GM21737 (cell line): ENCODE measurements at regions not wholly inside any gene's neighbourhood (a gene's known extent, or its start where the extent isn't known, plus 50 kb on each side); places are given as distances from the start of the nearest gene placed in this dataset.
"Not testable (repeated sequence)": the region's sequence is repeated elsewhere in the genome, so short reads cannot be mapped to it uniquely, and the experiment has no call there.

Experiments
- ATAC-seq: cut with Tn5 transposase; IDR thresholded peaks from one replicate; pipeline ENCODE4 v1.9.1; 2021; ENCODE audit warnings: mild to moderate bottlenecking, moderate library complexity; ENCODE audit not compliant: unreplicated experiment

DNA sequence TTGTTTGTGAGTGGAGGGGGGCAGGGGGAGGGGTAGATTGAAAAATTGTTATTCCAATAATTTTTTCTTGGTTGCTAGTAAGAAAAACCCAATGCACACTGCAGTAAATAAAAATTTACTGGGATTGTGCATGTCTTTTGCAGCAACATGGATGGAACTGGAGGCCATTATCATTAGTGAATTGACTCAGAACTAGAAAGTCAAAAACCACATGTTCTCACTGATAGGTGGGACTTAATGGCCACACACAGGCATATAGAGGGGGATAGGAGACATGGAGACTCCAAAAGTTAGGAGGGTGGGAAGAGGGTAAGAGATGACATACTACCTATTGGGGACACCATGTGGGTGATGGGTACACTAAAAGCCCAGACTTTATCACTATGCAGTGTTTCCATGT lies 67.2 kb downstream of the BUB3 start:
- ATAC-seq = no peak

DNA sequence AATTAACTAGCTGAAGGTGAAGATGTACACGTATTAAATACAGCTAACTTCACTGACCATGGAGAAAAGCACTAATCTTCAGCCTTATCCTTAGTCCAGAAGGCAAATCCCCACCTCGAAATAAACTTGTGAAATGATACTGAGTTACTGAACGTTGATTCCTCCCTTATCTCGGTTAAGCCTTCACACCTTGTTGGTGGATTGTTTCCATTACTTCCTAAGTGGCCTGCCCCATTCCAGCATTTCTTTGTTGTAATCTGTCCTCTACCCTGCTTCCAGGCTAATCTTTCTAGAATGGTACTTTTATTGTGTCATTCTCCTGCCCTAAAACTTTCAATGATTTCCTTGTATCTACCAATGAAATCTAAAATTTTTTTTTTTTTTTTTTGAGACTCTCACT lies 68.6 kb downstream of the BUB3 start:
- ATAC-seq = no peak

DNA sequence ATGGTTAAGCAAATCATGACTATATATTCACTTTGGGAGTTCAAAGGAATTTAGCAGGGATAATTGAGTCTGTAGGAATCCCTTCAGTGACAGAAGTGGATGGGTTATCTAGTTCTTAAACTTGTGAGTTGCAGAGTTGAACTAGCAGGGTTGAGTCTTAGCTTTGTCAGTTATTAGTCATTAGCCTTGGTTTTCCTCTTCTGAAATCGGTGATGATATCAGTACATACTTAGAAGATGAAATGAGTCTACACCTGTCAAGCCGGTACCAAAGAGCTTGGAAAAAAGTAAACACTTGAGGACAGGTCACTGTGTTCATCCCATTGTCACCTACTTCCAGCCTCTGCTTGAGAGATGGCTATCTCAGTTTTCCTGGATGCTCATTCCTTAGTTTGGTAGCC lies 73.5 kb downstream of the BUB3 start:
- ATAC-seq = no peak

DNA sequence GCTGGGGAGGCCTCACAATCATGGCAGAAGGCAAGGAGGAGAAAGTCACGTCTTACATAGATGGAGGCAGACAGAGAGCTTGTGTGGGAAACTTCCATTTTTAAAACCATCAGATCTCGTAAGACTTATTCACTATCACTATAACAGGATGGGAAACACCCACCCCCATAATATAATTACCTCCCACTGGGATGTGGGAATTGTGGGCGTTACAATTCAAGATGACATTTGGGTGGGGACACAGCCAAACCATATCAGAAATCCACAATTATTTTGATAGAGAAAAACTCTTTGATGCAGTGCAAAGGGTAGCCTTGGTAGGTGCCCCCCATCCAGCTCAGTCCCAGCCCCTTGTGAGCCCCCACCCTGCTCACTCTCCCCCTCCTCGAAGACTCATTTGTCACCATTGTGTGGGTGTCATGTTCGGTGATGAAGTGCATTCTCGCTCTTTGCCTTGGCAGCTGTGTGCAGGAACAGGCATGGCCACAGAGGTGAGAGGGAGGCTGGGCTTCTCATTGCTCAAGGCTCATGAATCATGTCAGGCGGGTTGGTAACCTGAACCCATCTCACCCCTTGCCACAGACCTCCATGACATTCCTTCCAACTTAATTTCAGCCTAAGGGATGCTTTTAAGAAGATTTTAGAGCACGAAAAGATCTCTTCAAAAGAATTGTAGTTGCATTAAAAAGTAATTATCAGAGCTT lies 75.9 kb downstream of the BUB3 start:
- ATAC-seq = no peak

DNA sequence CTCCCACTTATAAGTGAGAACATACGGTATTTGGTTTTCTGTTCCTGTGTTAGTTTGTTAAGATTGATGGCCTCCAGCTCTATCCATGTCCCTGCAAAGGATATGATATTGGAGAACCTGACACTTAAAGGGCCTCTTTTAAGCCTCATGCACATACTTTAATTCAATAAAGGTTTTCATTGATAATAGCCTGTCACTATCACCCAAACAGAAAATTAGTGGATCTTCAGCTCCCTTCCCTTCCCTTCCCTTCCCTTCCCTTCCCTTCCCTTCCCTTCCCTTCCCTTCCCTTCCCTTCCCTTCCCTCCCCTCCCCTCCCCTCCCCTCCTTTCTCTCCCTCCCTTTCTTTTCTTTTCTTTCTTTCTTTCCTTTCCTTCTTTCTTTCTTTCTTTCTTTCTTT lies 78.7 kb downstream of the BUB3 start:
- ATAC-seq = not testable (repeated sequence)

DNA sequence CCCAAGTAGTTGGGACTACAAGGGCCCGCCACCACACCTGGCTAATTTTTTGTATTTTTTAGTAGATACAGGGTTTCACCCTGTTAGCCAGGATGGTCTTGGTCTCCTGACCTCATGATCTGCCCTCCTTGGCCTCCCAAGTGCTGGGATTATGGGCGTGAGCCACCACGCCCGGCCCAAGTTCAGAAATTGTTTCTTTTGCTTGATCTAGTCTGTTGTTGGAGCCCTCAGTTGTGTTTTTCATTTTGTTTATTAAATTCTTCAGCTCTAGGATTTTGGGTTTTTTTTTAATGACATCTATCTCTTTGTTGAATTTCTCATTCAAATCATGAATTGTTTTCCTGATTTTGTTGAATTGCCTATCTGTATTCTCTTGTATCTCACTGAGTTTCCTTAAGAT lies 80.8 kb downstream of the BUB3 start:
- not testable (repeated sequence) for ATAC-seq

DNA sequence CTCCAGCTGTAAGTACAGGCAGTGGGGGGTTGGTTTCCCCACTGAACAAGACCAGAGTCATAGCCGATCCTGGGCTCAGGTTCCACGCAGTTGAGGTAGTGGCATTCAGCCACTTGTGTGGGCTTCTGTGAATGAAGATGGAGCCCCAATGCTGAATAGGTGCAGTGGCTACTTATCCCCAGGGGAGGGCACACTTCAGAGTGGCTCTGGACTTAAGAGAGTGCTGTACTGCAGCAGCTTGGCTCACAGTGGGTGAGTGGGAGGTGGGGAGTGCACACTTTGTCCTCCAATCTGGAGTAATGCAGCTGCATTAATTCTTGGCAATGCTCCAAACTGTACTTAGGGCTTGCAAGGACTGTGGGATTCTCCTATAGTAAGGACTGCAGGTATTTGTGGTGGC lies 81.9 kb downstream of the BUB3 start:
- no peak for ATAC-seq

DNA sequence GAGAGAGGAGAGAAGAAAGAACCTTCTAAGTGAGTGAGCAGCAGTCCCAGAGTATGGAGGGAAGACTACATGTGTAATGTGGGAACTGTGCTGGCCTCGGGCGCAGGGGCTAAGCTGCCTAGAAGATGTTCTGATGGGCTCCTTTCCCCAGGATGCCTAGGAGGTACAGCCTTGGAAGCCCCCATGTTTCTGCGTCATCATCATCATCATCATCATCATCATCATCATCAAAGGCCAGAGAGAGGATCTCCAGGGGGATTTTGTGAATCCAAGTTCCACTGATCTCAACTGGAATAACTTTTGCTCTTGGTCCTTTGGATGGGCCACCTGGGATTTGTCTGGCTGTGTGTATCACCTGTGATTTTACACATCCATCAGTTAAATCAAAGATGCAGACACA lies 86.0 kb downstream of the BUB3 start:
- no peak for ATAC-seq

DNA sequence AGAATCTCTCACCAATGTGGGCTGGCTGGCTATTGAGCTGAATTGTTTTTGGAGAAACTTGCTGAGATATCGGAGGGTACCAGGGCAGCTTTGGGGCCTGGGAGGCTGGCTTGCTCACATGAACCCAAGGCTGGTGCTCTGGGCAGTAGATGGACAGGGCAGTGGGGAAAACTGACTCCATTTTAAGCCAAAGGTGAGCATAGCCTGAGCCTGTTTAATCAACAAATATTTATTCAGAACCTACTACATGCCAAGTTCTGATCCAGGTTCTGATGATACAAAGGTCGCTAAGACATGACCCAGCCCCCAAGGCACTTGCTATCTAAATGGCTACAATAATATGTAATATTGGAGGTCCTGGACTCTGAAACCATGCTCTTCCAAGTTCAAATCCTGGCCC lies 86.6 kb downstream of the BUB3 start:
- no peak for ATAC-seq

DNA sequence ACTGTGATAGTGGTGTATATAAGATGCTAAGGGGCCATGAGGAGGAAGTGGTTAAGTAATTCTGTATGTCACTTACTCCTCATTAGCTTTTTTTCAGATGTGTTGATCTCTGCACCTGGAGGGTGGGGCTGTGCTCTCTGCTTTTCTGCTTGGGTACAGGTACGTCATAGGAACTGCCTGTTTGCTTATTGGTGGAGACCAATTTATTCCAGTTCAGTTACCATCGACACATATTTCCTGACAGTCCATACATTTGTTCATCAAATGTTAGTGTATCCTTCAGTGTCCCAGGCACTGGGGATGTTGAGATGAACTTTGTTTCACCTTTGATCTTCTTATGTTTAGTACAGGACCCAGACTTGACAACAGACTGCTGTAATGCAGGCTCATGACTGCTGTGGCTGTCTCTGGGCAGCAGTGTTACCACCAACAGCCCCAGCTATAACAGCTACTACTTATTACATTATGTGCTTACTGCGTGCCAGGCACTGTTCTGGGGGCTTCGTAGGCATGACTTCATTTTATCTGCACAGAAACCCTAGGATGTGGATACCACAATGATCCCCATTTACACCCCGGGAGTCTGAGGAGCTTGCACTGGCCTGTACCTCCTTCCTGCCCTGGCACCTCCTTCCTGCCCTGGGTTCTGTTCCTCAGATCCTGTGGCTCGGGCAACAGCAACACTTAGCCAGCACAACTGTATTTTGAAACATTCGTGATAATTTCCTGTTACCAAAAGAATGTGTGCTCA lies 87.4 kb downstream of the BUB3 start:
- ATAC-seq = no peak

DNA sequence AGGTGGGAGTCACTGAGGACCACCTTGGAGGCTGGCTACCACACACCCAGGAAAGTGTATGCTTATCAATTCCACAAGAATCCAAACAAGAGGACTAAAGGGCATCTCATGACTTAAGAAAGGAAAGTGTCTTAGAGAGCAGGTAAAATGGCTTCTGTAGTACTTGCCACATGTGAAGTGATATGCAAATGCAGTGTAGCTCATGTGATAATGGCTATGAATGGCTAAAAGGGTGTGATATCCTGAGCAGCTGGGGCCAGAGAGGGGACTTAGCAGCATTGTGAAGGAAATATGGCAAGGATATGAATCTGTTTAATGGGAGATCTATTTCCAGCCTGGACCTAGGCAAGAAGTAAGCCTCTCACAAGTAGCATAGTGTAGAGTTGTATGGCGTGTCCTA lies 90.5 kb downstream of the BUB3 start:
- ATAC-seq = no peak

DNA sequence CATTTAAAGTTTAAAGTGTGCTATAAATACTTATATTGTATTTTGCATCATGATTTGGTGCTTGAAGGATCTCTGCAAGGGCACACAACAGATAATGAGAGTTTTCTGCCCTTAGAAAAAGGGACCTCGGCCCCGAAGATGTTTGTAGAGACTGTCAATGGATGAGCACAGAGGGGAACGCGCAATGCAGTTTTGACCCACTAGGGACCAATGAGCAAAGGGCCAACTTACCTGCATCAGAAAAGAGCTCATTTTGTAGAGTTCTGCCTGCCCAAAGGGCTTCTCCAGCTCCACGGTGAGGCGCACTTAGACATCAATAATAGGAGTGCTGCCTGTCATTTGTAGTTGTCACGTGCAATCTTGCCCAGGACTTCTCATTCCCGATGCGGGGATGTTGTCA lies 91.1 kb downstream of the BUB3 start:
- ATAC-seq = no peak

DNA sequence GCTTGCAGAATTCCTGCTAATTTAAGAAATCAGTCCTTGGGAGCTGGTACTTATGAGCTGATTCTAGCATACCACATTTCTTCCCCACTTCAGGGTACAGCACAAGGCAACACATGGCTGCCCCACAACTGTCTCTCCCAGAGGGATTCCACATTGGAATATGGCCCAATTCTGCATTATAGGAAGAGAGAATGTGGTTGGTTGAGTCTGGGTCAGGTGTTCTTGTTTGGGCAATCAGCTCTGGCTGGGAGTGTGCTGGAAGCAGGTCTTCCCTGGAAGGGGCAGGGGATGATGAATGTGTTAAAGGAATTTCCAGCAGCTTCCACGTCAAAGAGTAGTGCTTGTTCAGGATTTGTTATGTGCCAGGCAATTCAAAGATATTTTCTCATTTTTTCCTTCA lies 95.7 kb downstream of the BUB3 start:
- ATAC-seq = no peak

DNA sequence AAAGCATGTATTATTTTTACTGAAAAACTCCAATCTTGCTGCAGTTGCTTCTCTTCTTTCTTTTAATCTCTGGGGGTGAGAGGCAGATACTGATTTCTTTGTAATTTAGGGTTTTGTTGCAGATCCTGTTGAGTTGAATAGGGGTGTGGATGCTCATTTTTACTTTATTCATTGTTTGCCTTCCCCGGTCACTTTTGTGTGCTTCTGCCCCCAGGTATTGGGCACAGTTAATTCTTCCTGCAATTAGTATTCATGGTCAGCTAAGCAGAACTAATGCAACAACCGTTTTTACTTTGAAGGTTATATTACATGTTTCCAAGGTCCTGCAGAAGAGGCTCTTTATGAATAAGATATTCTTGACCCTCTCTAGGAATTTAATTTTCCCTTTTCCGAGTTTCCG lies 96.4 kb downstream of the BUB3 start:
- ATAC-seq = no peak

DNA sequence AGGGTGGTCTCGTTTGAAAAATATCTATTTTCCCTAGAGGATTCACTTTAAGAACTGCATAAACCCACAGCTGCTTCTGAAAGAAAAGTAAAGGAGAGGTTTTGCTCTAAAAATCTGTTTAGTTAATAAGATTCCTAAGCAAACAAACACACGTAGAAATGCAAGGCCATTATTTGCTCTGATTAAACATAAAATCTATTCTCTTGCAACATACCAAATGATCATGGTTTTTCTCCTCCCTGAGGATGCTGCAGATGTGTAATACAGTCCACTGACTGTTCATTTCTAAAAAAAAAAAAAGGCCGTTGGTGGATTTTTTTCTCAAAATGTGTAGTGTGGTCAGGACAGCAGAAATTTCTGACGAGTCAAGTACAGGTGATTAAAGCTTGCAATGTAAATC lies 98.6 kb downstream of the BUB3 start:
- ATAC-seq = no peak

DNA sequence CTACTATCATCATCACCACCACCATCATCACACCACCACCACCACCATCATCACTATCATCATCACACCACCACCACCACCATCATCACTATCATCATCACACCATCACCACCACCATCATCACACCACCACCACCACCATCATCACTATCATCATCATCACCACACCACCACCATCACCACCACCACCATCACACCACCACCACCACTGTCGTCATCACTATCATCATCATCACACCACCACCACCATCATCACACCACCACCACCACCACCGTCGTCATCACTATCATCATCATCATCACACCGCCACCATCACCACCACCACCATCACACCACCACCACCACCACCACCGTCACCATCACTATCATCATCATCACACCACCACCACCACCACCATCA lies 100.1 kb downstream of the BUB3 start:
- ATAC-seq = not testable (repeated sequence)

DNA sequence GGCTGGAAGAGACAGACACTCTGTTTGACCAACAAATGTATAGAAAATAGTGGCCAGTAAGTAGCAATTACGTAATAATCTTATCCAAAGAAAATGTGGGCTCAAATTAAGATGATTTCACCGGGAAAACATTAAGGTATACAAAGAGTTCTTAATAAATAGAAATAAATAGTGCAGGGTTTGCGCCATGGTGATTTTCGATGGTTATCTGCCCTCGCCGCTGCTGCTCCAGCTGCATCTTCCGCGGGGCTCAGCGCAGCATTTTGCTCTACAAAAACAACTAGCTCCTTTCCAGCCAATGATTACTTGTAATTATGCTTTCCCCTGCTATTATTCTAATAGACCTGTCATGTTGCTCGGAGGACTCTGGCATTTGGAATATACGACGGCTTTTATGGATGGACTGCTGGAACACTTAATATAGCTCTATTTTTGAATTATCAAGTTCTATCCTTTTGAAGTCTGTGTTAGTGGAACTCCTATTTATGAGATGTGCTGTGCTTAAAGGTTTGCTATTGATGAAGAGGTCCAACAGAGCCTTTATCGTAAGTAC lies 103.8 kb downstream of the BUB3 start:
- ATAC-seq = no peak

DNA sequence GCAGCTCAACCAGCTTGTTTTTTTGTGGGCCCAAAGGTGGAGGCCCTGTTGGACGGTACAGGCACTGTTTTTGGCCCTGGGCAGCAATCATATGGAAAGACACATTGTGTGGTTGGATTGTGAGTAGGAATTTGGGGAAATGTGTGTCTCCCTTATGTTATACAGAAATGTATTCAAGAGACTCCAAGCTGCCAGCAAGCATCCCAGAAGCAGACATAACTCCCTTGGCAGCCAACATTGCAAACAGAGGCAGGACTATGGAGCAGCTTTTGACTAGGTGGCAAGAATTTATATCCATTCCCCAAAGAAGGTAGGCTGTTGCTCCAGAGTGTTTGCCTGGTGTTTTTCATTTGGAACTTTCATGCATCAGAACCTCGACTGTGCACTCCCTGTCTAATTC lies 104.9 kb downstream of the BUB3 start:
- no peak for ATAC-seq

DNA sequence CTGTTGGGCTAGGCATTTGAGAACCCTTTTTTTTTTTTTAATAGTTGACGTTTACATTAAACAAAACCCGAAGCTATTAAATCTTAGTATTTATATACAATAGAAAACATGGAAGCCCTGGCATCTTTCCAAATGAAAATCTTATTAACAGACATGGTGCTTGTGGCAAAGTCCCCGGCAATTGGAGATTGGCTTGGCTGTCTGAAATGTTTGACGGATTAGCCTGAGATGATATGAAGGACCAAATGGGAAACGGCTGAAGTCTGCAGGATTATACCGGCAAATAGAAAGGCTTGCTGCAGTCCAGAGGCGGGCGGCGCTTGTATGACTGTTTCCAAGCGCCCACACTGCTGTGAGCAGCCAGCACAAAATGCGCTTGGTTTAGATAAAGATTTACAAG lies 105.6 kb downstream of the BUB3 start:
- no peak for ATAC-seq

DNA sequence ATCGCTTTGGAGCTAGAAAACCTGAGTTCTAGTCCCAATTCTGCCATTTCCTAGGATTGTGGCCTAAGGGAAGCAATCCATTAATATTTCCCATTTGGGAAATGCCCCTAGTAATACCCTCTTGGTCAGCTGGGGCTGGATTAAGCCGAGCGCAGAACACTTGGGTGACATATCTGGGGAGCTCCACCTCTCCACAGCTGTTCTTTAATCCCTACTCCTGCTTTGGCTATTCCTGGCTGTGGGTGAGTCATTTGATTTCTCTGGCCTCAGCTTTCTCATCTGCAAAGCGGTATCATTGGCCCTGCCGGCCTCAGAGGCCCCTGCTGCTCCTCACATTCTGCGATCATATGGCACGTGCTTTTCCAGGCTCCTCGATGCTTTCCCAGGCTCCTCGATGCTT lies 108.3 kb downstream of the BUB3 start:
- ATAC-seq = no peak

DNA sequence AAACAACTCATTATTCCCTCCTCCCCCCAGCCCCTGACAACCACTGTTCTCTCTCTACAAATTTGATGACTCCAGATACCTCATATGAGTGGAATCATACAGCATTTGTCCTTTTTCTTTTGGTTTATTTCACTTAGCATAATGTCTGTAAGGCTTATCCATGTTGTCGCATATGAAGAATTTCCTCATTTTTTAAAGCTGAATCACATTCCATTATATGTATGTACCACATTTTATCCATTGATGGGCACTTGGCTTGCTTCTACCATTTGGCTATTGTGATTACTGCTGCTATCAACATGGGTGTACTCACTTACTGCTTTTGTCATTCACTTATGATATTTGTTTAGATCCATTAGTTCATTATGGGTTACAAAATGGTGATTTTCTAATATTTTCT lies 112.8 kb downstream of the BUB3 start:
- no peak for ATAC-seq

DNA sequence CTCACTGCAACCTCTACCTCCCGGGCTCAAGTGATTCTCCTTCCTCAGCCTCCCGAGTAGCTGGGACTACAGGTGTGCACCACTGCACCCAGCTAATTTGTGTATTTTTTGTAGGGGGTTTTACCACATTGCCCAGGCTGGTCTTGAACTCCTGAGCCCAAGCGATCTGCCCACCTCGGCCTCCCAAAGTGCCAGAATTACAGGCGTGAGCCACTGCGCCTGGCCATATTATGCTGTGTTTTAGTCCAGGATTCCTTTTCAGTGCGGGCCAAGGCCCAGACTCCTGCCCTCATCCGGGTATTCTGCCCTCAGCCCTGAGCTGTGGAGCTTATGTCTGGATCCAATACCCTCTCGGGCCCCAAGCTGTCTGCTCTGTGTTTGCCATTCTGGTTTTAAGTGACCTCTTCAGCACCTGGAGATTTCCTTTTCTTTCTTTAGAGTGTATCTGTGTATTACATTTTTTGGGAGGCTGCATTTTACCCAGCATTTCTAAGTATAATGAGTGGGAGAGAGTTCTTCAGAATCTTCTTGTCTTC lies 114.9 kb downstream of the BUB3 start:
- ATAC-seq = no peak
